Activated CD4-positive, CD25-positive, alpha-beta regulatory T cell treated with anti-CD3 and anti-CD28 coated beads, Interleukin-2, amount 50 U/mL, for 16 hours (primary cell): ENCODE measurements at regions not wholly inside any gene's neighbourhood (a gene's known extent, or its start where the extent isn't known, plus 50 kb on each side); places are given as distances from the start of the nearest gene placed in this dataset.
"Not testable (repeated sequence)": the region's sequence is repeated elsewhere in the genome, so short reads cannot be mapped to it uniquely, and the experiment has no call there.

Experiments
- DNase-seq: peaks from one replicate; pipeline ENCODE4 v3.0.0-alpha.2; 2020; ENCODE audit warnings: low read depth, low spot score

GRCh38 chr21:28283641-28284490 is 708.8 kb downstream of the LTN1 start:
- no peak for DNase-seq

- no peak for DNase-seq
These were observed 709.8 kb downstream of the LTN1 start for GRCh38 chr21:28282833-28283232.

GRCh38 chr21:28281357-28281756 is 711.3 kb downstream of the LTN1 start:
- DNase-seq: not testable (repeated sequence)

GRCh38 chr21:28280611-28281010 is 712.1 kb downstream of the LTN1 start:
- DNase-seq: no peak

- no peak for DNase-seq
These were observed 715.4 kb downstream of the LTN1 start for GRCh38 chr21:28277324-28277723.

GRCh38 chr21:28272272-28272992 is 720.2 kb downstream of the LTN1 start:
- DNase-seq: no peak

GRCh38 chr21:28269173-28269572 is 723.5 kb downstream of the LTN1 start:
- DNase-seq: no peak

GRCh38 chr21:28268685-28269084 is 724.0 kb downstream of the LTN1 start:
- DNase-seq: no peak

- DNase-seq: no peak
These were observed 725.2 kb downstream of the LTN1 start for GRCh38 chr21:28267449-28267848.

GRCh38 chr21:28266061-28266460 is 726.6 kb downstream of the LTN1 start:
- no peak for DNase-seq

- no peak for DNase-seq
These were observed 728.7 kb downstream of the LTN1 start for GRCh38 chr21:28263974-28264373.

GRCh38 chr21:28261298-28261697 is 731.4 kb downstream of the LTN1 start:
- no peak for DNase-seq

GRCh38 chr21:28257276-28257675 is 735.4 kb downstream of the LTN1 start:
- DNase-seq: no peak

- no peak for DNase-seq
These were observed 735.8 kb downstream of the LTN1 start for GRCh38 chr21:28256837-28257236.

GRCh38 chr21:28256420-28256831 is 736.3 kb downstream of the LTN1 start:
- no peak for DNase-seq

- no peak for DNase-seq
These were observed 738.7 kb downstream of the LTN1 start for GRCh38 chr21:28253961-28254360.

- no peak for DNase-seq
These were observed 739.3 kb downstream of the LTN1 start for GRCh38 chr21:28253338-28253737.

GRCh38 chr21:28252928-28253327 is 739.7 kb downstream of the LTN1 start:
- no peak for DNase-seq

- DNase-seq: no peak
These were observed 741.7 kb downstream of the LTN1 start for GRCh38 chr21:28250946-28251345.

GRCh38 chr21:28247454-28248020 is 745.1 kb downstream of the LTN1 start:
- no peak for DNase-seq

GRCh38 chr21:28240586-28240985 is 752.1 kb downstream of the LTN1 start:
- DNase-seq: no peak

- no peak for DNase-seq
These were observed 753.3 kb downstream of the LTN1 start for GRCh38 chr21:28239340-28239739.

GRCh38 chr21:28237661-28238060 is 755.0 kb downstream of the LTN1 start:
- DNase-seq: no peak
